ENCODE measurements at regions not wholly inside any gene's neighbourhood (a gene's known extent, or its start where the extent isn't known, plus 50 kb on each side); places are given as distances from the start of the nearest gene placed in this dataset.
"Not testable (repeated sequence)": the region's sequence is repeated elsewhere in the genome, so short reads cannot be mapped to it uniquely, and the experiment has no call there.

DNA sequence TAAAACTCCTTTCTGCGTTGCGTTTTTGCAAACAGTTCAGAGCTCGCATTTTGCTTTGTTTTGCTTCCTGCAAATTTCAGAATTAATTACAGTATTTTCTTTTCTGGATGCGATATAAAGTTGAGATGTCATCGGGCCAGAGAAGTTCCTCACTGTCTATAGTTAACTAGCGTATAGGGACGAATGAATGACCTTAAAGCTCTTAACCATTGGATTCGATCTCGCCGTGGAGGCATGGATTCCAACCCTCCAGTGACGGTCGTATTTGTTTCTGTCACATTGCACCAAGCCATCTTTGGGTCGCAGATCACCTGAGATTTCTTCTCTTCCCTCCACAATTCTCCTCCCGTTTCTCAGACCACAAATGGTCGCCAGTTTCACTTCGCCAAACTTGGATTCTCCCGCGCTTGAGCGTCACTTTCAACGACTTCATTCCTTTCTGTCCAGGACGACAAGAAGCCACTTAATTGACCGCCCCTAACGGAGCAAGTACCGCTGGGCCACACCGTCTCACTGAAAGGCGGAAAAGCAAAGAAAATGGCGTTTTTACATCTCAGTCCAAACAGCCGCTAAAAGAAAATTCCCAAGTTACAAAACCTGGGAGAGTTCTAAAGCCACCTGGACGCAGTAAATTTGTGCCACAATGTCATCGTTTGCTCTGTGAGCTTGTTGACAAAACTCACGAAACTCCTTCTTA lies 85.3 kb upstream of the ZNF184 start:
- no peak overlapping the region for H3K27ac ChIP-seq (ENCODE audit: low read length)
- WGBS (ENCODE audit: insufficient coverage): under 1% methylated on average over 18 of the region's 31 CpGs
- no peaks in the 10 kb centered on the region for H3K9me3 ChIP-seq (replicated peaks; ENCODE audit: control insufficient read depth, low read depth, low read length)
- H3K4me3 ChIP-seq (ENCODE audit: low read length): no peak overlapping the region
- no peak for DNase-seq
- H3K27me3 ChIP-seq (ENCODE audit: control insufficient read depth, insufficient read depth, low read length): peaks cover 76% of the 10 kb centered on the region
- H3K36me3 ChIP-seq (ENCODE audit: control insufficient read depth, insufficient read depth, low read length): no peaks in the 10 kb centered on the region
- H3K4me1 ChIP-seq (ENCODE audit: control insufficient read depth, insufficient read depth, low read length): no peaks in the 10 kb centered on the region

DNA sequence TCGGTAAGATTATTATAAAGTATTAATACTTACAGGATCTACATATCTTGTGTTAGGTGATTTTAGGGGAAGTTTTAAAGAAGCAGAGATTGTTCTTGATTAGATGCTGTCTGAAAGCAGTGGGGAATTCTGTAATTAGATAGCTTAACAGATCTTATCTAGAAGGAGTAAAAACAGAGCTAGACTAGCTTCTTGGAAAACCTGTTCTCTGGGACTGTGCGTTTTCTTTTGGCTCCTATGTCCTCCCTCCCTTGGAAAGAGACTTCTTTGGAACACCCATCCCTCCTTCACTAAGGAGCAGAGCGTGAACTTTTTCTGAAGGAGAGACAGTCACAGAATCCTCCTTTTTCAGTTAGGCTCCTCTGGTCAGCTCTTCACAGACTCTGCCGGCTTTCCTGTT lies 83.5 kb upstream of the ZNF184 start:
- Histone ChIP-seq H3K4me3 (ENCODE audit: low read length) (no peak overlapping the region), H3K27me3 (ENCODE audit: control insufficient read depth, insufficient read depth, low read length) (peaks cover 74% of the 10 kb centered on the region), H3K9me3 (replicated peaks; ENCODE audit: control insufficient read depth, low read depth, low read length) (no peaks in the 10 kb centered on the region), H3K4me1 (ENCODE audit: control insufficient read depth, insufficient read depth, low read length) (no peaks in the 10 kb centered on the region), H3K27ac (ENCODE audit: low read length) (no peak overlapping the region), H3K36me3 (ENCODE audit: control insufficient read depth, insufficient read depth, low read length) (no peaks in the 10 kb centered on the region)
- 0% methylated on average over 2 of the region's 4 CpGs for WGBS (ENCODE audit: insufficient coverage)
- DNase-seq: no peak

DNA sequence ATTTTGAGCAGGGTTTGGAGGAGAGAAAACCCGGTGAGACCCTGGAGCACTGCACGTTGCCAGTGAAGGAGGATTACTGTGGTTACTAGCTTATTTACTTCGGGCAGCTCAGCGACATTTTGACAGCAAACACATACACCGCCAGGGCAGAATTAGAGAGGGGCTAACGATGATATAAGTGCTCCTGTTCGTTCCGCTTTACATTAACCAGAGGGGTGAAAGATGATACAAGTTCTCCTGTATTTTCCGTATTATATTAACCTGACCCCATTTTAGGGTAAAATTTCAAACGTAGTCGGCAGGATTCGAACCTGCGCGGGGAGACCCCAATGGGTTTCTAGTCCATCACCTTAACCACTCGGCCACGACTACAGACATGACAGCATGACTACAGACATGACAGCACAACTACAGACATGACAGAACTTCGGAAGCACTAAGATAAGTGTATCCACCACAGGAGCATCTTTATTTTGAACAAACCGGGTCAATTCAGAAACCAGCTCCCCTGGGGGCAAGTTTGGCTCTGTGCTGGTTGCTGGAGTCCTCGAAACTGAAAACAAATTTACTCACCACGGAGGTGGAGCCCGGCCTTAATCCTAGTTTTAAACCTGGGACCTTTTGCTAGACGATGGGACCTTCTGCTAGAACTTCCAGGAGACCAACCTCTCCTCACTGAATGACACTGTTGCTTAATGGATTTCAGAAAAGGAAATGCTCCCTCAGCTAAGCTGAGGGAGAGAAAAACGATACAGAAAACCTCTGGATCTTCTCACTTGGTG lies 80.4 kb upstream of the ZNF184 start:
- no peak overlapping the region for H3K4me3 ChIP-seq (ENCODE audit: low read length)
- H3K36me3 ChIP-seq (ENCODE audit: control insufficient read depth, insufficient read depth, low read length): no peaks in the 10 kb centered on the region
- 7% methylated on average over 5 of the region's 23 CpGs for WGBS (ENCODE audit: insufficient coverage)
- no peak overlapping the region for H3K27ac ChIP-seq (ENCODE audit: low read length)
- peaks cover 58% of the 10 kb centered on the region for H3K27me3 ChIP-seq (ENCODE audit: control insufficient read depth, insufficient read depth, low read length)
- no peaks in the 10 kb centered on the region for H3K9me3 ChIP-seq (replicated peaks; ENCODE audit: control insufficient read depth, low read depth, low read length)
- H3K4me1 ChIP-seq (ENCODE audit: control insufficient read depth, insufficient read depth, low read length): no peaks in the 10 kb centered on the region
- no peak for DNase-seq

DNA sequence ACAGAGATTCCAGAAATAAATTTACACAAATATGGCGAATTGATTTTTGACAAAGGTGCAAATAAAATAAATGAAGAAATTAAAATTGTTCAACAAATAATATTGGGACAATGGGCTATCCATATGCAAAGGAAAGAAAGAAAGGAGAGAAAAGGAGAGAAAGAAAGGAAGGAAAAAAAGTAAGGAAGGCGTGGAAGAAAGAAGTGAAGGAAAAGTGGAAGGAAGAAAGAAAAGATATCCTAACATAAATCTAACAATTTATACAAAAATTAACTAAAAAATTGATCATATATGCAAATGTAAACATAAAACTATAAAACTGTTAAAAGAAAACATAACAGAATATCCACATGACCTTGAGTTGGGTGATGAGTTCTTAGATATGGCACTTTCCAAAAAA lies 78.7 kb upstream of the ZNF184 start:
- DNase-seq: no peak
- no peak overlapping the region for H3K27ac ChIP-seq (ENCODE audit: low read length)
- no peaks in the 10 kb centered on the region for H3K4me1 ChIP-seq (ENCODE audit: control insufficient read depth, insufficient read depth, low read length)
- no peak overlapping the region for H3K4me3 ChIP-seq (ENCODE audit: low read length)
- H3K27me3 ChIP-seq (ENCODE audit: control insufficient read depth, insufficient read depth, low read length): peaks cover 52% of the 10 kb centered on the region
- no CpG with 5 or more reads among the region's 2 CpGs for WGBS (ENCODE audit: insufficient coverage)
- H3K9me3 ChIP-seq (replicated peaks; ENCODE audit: control insufficient read depth, low read depth, low read length): no peaks in the 10 kb centered on the region
- no peaks in the 10 kb centered on the region for H3K36me3 ChIP-seq (ENCODE audit: control insufficient read depth, insufficient read depth, low read length)

DNA sequence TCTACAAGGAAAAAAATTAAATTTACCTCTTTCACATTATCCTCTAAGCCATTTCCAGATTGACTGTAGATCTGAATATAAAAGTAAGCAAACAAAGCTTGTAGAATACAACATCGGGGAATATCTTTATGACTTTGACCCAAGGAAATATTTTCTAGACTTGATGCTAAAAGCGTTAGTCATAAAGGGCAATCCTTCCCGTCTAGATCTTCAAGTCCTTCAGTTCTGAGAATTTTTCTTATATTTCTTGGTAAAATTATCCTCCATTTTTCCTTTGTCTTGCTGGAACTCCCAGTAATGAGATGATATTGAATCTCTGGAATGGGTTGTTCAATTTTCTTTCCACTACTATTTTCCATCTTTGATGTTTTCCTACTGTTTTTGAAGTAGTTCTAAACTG lies 77.8 kb upstream of the ZNF184 start:
- Histone ChIP-seq H3K4me1 (ENCODE audit: control insufficient read depth, insufficient read depth, low read length) (no peaks in the 10 kb centered on the region), H3K9me3 (replicated peaks; ENCODE audit: control insufficient read depth, low read depth, low read length) (no peaks in the 10 kb centered on the region), H3K27me3 (ENCODE audit: control insufficient read depth, insufficient read depth, low read length) (peaks cover 54% of the 10 kb centered on the region), H3K27ac (ENCODE audit: low read length) (no peak overlapping the region), H3K4me3 (ENCODE audit: low read length) (no peak overlapping the region), H3K36me3 (ENCODE audit: control insufficient read depth, insufficient read depth, low read length) (no peaks in the 10 kb centered on the region)
- DNase-seq: no peak
- no CpG with 5 or more reads among the region's 3 CpGs for WGBS (ENCODE audit: insufficient coverage)

DNA sequence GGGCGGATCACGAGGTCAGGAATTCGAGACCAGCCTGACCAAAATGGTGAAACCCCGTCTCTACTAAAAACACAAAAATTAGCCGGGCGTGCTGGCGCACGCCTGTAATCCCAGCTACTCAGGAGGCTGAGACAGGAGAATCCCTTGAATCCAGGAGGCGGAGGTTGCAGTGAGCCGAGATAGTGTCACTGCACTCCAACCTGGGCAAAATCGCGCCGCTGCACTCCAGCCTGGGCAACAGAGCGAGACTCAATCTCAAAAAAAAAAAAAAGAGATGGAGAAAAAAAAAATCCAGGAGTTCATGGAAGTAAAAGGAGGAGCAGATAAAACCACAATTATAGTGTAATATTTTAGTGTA lies 76.3 kb upstream of the ZNF184 start:
- not testable (repeated sequence) for DNase-seq; H3K9me3 ChIP-seq (replicated peaks; ENCODE audit: control insufficient read depth, low read depth, low read length); H3K4me1 ChIP-seq (ENCODE audit: control insufficient read depth, insufficient read depth, low read length); H3K36me3 ChIP-seq (ENCODE audit: control insufficient read depth, insufficient read depth, low read length); H3K27ac ChIP-seq (ENCODE audit: low read length); H3K4me3 ChIP-seq (ENCODE audit: low read length)
- 94% methylated on average over 7 of the region's 14 CpGs for WGBS (ENCODE audit: insufficient coverage)
- H3K27me3 ChIP-seq (ENCODE audit: control insufficient read depth, insufficient read depth, low read length): peaks cover 59% of the 10 kb centered on the region

DNA sequence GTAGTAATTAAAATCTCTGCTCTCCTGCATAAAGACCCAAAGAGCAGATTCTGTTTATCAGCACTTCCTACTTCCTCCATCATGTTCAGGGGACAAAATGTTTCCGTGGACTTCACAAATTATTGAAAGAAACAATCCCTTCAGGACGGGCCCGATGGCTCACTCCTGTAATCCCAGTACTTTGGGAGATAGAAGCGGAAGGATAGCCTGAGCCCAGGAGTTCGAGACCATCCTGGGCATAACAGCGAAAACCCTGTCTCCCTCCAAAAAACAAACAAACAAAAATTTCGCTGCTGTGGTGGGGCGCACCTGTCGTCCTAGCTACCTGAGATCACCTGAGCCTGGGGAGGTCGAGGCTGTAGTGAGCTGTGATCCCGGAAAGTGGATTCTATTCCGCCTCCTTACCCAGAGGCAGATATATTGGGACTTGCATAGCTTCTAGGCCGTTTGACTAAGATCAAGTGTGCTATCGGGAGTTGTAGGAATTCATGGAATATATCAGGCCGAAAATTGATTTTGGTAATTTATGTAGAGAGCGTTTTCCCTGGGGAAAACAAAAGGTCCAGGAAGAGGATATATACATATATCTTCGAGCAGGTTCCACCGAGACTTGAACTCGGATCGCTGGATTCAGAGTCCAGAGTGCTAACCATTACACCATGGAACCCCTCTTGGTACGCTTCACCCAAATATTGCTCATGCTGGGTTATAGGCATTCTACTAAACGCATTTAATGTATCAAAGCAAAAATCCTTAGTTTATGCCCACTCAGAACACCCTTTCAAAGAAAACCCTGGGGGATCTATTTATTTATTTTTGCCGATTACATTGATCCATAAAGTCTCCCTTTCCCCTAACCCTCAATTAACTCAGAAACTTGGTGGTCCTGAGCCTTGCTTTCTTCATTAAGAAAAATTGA lies 74.5 kb upstream of the ZNF184 start:
- no peaks in the 10 kb centered on the region for H3K9me3 ChIP-seq (replicated peaks; ENCODE audit: control insufficient read depth, low read depth, low read length)
- peaks cover 60% of the 10 kb centered on the region for H3K27me3 ChIP-seq (ENCODE audit: control insufficient read depth, insufficient read depth, low read length)
- H3K4me1 ChIP-seq (ENCODE audit: control insufficient read depth, insufficient read depth, low read length): peaks cover 3% of the 10 kb centered on the region
- no peak overlapping the region for H3K4me3 ChIP-seq (ENCODE audit: low read length)
- WGBS (ENCODE audit: insufficient coverage): 10% methylated on average over 12 of the region's 23 CpGs
- DNase-seq: peak; percentile 7
- H3K27ac ChIP-seq (ENCODE audit: low read length): no peak overlapping the region
- H3K36me3 ChIP-seq (ENCODE audit: control insufficient read depth, insufficient read depth, low read length): no peaks in the 10 kb centered on the region

DNA sequence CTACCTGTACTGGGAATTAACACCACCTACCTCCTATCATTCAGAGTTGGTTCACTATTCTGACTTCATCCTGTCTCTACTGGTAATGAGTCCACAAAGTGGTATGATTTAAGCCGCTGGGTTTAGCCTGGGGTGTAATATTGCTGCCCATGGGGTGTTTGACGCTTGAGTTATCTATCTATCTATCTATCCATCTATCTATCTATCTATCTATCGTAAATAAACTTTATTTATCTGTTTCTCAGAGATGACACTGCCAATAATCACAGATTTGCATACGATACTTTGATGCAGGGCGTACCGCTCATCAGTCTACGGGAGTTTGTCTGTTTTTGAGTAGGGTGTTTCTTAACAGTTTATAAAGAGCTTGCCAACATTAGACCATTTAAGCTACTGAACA lies 73.6 kb upstream of the ZNF184 start:
- Histone ChIP-seq H3K36me3 (ENCODE audit: control insufficient read depth, insufficient read depth, low read length) (no peaks in the 10 kb centered on the region), H3K4me3 (ENCODE audit: low read length) (no peak overlapping the region), H3K4me1 (ENCODE audit: control insufficient read depth, insufficient read depth, low read length) (peaks cover 3% of the 10 kb centered on the region), H3K27ac (ENCODE audit: low read length) (no peak overlapping the region), H3K9me3 (replicated peaks; ENCODE audit: control insufficient read depth, low read depth, low read length) (peaks cover 2% of the 10 kb centered on the region), H3K27me3 (ENCODE audit: control insufficient read depth, insufficient read depth, low read length) (peaks cover 63% of the 10 kb centered on the region)
- DNase-seq: no peak
- no CpG with 5 or more reads among the region's 7 CpGs for WGBS (ENCODE audit: insufficient coverage)

DNA sequence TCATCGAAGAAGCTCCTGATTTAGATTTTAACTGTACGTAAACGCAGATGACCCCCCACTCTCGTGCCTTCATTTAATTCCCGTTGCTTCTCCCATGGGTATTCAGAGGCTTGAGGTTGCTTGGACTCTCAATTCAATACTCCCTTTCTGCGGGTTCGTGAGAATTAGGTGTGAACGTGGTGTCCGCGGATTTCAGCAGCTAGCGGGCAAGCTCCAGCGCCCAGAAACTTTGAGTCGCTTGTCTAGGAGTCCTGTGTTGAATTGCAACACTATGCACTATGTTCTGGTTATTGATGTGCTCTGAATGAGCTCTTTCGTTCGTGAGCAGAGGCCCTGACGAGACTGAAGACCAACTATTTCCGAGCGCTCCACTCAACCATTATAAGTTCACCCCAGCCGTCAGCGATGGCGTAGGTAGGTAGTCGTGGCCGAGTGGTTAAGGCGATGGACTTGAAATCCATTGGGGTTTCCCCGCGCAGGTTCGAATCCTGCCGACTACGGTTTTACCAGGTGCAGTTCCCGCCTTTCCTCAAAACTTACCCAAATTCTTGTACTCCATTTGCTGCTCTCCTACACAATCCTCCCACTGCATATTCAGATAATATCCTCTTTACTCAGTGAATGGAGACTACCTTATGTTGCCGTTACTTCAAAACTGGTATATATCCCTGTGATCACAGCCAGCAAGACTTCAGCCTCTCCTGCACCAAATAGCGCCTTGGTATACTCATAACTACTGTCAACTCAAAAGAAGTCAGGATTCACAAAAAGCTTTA lies 72.6 kb upstream of the ZNF184 start:
- Histone ChIP-seq H3K27ac (ENCODE audit: low read length) (no peak overlapping the region), H3K27me3 (ENCODE audit: control insufficient read depth, insufficient read depth, low read length) (peaks cover 67% of the 10 kb centered on the region), H3K4me3 (ENCODE audit: low read length) (no peak overlapping the region), H3K9me3 (replicated peaks; ENCODE audit: control insufficient read depth, low read depth, low read length) (peaks cover 2% of the 10 kb centered on the region), H3K36me3 (ENCODE audit: control insufficient read depth, insufficient read depth, low read length) (no peaks in the 10 kb centered on the region), H3K4me1 (ENCODE audit: control insufficient read depth, insufficient read depth, low read length) (peaks cover 3% of the 10 kb centered on the region)
- WGBS (ENCODE audit: insufficient coverage): 16% methylated on average over 14 of the region's 32 CpGs
- DNase-seq: no peak

Data from muscle of leg (tissue), 3 donors.